CD4-positive, alpha-beta memory T cell (primary cell): ENCODE measurements at regions not wholly inside any gene's neighbourhood (a gene's known extent, or its start where the extent isn't known, plus 50 kb on each side); places are given as distances from the start of the nearest gene placed in this dataset.

Experiments used
- CTCF ChIA-PET: fragments of 350-600 bp; sonication (Branson Sonifier 250); formaldehyde crosslinking; loops from one replicate; lab custom pipeline; 2021; ENCODE audit warnings: inconsistent platforms; ENCODE audit not compliant: partially characterized antibody; lab: Charles Lee
- POLR2A ChIA-PET: fragments of 350-600 bp; sonication (Branson Sonifier 250); formaldehyde crosslinking; loops from one replicate; lab custom pipeline; 2021; ENCODE audit not compliant: partially characterized antibody; lab: Charles Lee
- DNase-seq, 5 donors: peaks; one replicate each; pipeline versions ENCODE4 v3.0.0 to v3.0.0-alpha.2; 2020 to 2022; ENCODE audit warnings: mixed read lengths in 1 of 5
- H3K27ac ChIP-seq: one replicate; pipeline ENCODE4 v1.7.0; 2013; ENCODE audit warnings: low read depth, low read length
- H3K27me3 ChIP-seq: 2 replicates; pipeline ENCODE4 v1.7.0; 2013; ENCODE audit warnings: mild to moderate bottlenecking, low read length, moderate library complexity; ENCODE audit not compliant: insufficient read depth
- H3K36me3 ChIP-seq: 2 replicates; pipeline ENCODE4 v1.7.0; 2013; ENCODE audit warnings: mild to moderate bottlenecking, low read length, moderate library complexity; ENCODE audit not compliant: insufficient read depth
- H3K4me1 ChIP-seq: 2 replicates; pipeline ENCODE4 v1.7.0; 2013; ENCODE audit warnings: mild to moderate bottlenecking, low read length, moderate library complexity; ENCODE audit not compliant: insufficient read depth
- H3K4me3 ChIP-seq, 2 donors: one replicate each; pipeline ENCODE4 v1.7.0; 2013; ENCODE audit warnings: low read length in 2 of 2, mild to moderate bottlenecking in 1 of 2
- H3K9me3 ChIP-seq, 2 donors: one replicate each; pipeline ENCODE4 v1.7.0; 2013; ENCODE audit warnings: low read length in 2 of 2, control low read depth in 1 of 2; ENCODE audit not compliant: control insufficient read depth in 1 of 2
- H3K27ac Mint-ChIP-seq, 7 donors: one replicate each; pipeline ENCODE4 v1.8.0; 2020 to 2021; ENCODE audit warnings: mixed read lengths in 7 of 7, mild to moderate bottlenecking in 6 of 7, inconsistent platforms in 3 of 7, moderate library complexity in 3 of 7
- H3K27me3 Mint-ChIP-seq, 2 donors: one replicate each; pipeline ENCODE4 v1.8.0; 2020 to 2021; ENCODE audit warnings: mixed read lengths in 2 of 2
- H3K36me3 Mint-ChIP-seq, 2 donors: one replicate each; pipeline ENCODE4 v1.8.0; 2020 to 2021; ENCODE audit warnings: mixed read lengths in 2 of 2, inconsistent platforms in 1 of 2, mild to moderate bottlenecking in 1 of 2
- H3K4me1 Mint-ChIP-seq, 4 donors: one replicate each; pipeline ENCODE4 v1.8.0; 2020 to 2021; ENCODE audit warnings: mixed read lengths in 4 of 4, mild to moderate bottlenecking in 1 of 4
- H3K4me3 Mint-ChIP-seq, 8 donors: one replicate each; pipeline ENCODE4 v1.8.0; 2020 to 2021; ENCODE audit warnings: mixed read lengths in 8 of 8, mild to moderate bottlenecking in 7 of 8, moderate library complexity in 6 of 8, inconsistent platforms in 3 of 8
- H3K9me3 Mint-ChIP-seq, 8 donors: one replicate each; pipeline ENCODE4 v1.8.0; 2020 to 2021; ENCODE audit warnings: mixed read lengths in 8 of 8, mild to moderate bottlenecking in 5 of 8, inconsistent platforms in 3 of 8, moderate library complexity in 1 of 8
- intact Hi-C: fragments of 100-400 bp; cut with micrococcal nuclease; formaldehyde crosslinking; loops from one replicate; pipeline ENCODE4 v1.15.1; 2023

- DNase-seq: no peak
- Mint-ChIP-seq H3K4me1 (no peaks in the 10 kb centered on the region), H3K9me3 (peaks cover 0 to 17% (median 12%) of the 10 kb centered on the region in 8 donors), H3K27me3 (no peaks in the 10 kb centered on the region), H3K36me3 (no peaks in the 10 kb centered on the region), H3K4me3 (no peak overlapping the region), H3K27ac (no peak overlapping the region)
- intact Hi-C loops: no loop called here
- no peak overlapping the region for H3K27ac ChIP-seq
- no peak overlapping the region for H3K4me3 ChIP-seq
- no peaks in the 10 kb centered on the region for H3K36me3 ChIP-seq
- no peaks in the 10 kb centered on the region for H3K4me1 ChIP-seq
- CTCF ChIA-PET: no interaction called here
- H3K27me3 ChIP-seq: no peaks in the 10 kb centered on the region
- POLR2A ChIA-PET: no interaction called here
- H3K9me3 ChIP-seq: no peaks in the 10 kb centered on the region
Measured at GRCh38 chr7:80362677-80363076, 149.2 kb downstream of the GNAT3 start.

GRCh38 chr7:80362010-80362618, 149.8 kb downstream of the GNAT3 start:
- H3K36me3 ChIP-seq: no peaks in the 10 kb centered on the region
- H3K9me3 ChIP-seq: no peaks in the 10 kb centered on the region
- no peaks in the 10 kb centered on the region for H3K27me3 ChIP-seq
- no peaks in the 10 kb centered on the region for H3K4me1 ChIP-seq
- Mint-ChIP-seq H3K4me1 (no peaks in the 10 kb centered on the region), H3K27ac (no peak overlapping the region), H3K36me3 (no peaks in the 10 kb centered on the region), H3K4me3 (no peak overlapping the region), H3K9me3 (peaks cover 0 to 20% (median 12%) of the 10 kb centered on the region in 8 donors), H3K27me3 (no peaks in the 10 kb centered on the region)
- H3K27ac ChIP-seq: no peak overlapping the region
- DNase-seq: no peak
- POLR2A ChIA-PET: no interaction called here
- intact Hi-C loops: no loop called here
- H3K4me3 ChIP-seq: no peak overlapping the region
- CTCF ChIA-PET: no interaction called here

- H3K27me3 Mint-ChIP-seq: no peaks in the 10 kb centered on the region
- no peak overlapping the region for H3K4me3 Mint-ChIP-seq
- no peak overlapping the region for H3K27ac Mint-ChIP-seq
- no peaks in the 10 kb centered on the region for H3K36me3 Mint-ChIP-seq
- no peaks in the 10 kb centered on the region for H3K9me3 ChIP-seq
- POLR2A ChIA-PET: no interaction called here
- H3K27ac ChIP-seq: no peak overlapping the region
- CTCF ChIA-PET: no interaction called here
- intact Hi-C loops: no loop called here
- H3K27me3 ChIP-seq: no peaks in the 10 kb centered on the region
- H3K4me1 Mint-ChIP-seq: no peaks in the 10 kb centered on the region
- no peak overlapping the region for H3K4me3 ChIP-seq
- no peaks in the 10 kb centered on the region for H3K4me1 ChIP-seq
- no peaks in the 10 kb centered on the region for H3K36me3 ChIP-seq
- no peak for DNase-seq
- peaks cover 3 to 10% (median 8%) of the 10 kb centered on the region in 8 donors for H3K9me3 Mint-ChIP-seq
Measured at GRCh38 chr7:80359476-80359875, 152.4 kb downstream of the GNAT3 start.

GRCh38 chr7:80359029-80359428, 152.8 kb downstream of the GNAT3 start:
- H3K4me1 Mint-ChIP-seq: no peaks in the 10 kb centered on the region
- no peaks in the 10 kb centered on the region for H3K9me3 ChIP-seq
- peaks cover 4 to 12% (median 8%) of the 10 kb centered on the region in 8 donors for H3K9me3 Mint-ChIP-seq
- H3K36me3 ChIP-seq: no peaks in the 10 kb centered on the region
- CTCF ChIA-PET: no interaction called here
- no peak overlapping the region for H3K4me3 ChIP-seq
- intact Hi-C loops: no loop called here
- no peaks in the 10 kb centered on the region for H3K4me1 ChIP-seq
- no peak overlapping the region for H3K27ac ChIP-seq
- H3K27me3 ChIP-seq: no peaks in the 10 kb centered on the region
- H3K27ac Mint-ChIP-seq: no peak overlapping the region
- H3K4me3 Mint-ChIP-seq: no peak overlapping the region
- POLR2A ChIA-PET: no interaction called here
- no peaks in the 10 kb centered on the region for H3K36me3 Mint-ChIP-seq
- DNase-seq: no peak
- no peaks in the 10 kb centered on the region for H3K27me3 Mint-ChIP-seq

GRCh38 chr7:80357530-80357929, 154.3 kb downstream of the GNAT3 start:
- H3K4me3 ChIP-seq: no peak overlapping the region
- POLR2A ChIA-PET: no interaction called here

GRCh38 chr7:80350430-80350829, 161.4 kb downstream of the GNAT3 start:
- CTCF ChIA-PET: no interaction called here
- H3K4me1 ChIP-seq: no peaks in the 10 kb centered on the region
- Mint-ChIP-seq H3K27me3 (no peaks in the 10 kb centered on the region), H3K36me3 (no peaks in the 10 kb centered on the region), H3K9me3 (peaks cover 6 to 21% (median 9%) of the 10 kb centered on the region in 8 donors), H3K4me1 (no peaks in the 10 kb centered on the region), H3K4me3 (no peak overlapping the region), H3K27ac (no peak overlapping the region)
- DNase-seq: no peak
- no peaks in the 10 kb centered on the region for H3K27me3 ChIP-seq
- H3K36me3 ChIP-seq: no peaks in the 10 kb centered on the region
- H3K9me3 ChIP-seq: no peaks in the 10 kb centered on the region
- POLR2A ChIA-PET: no interaction called here
- intact Hi-C loops: no loop called here
- no peak overlapping the region for H3K4me3 ChIP-seq
- no peak overlapping the region for H3K27ac ChIP-seq

More at GRCh38 chr7:80357530-80357929, 154.3 kb downstream of the GNAT3 start:
- no peaks in the 10 kb centered on the region for H3K27me3 ChIP-seq
- H3K36me3 ChIP-seq: no peaks in the 10 kb centered on the region
- no peak for DNase-seq
- H3K9me3 ChIP-seq: no peaks in the 10 kb centered on the region
- Mint-ChIP-seq H3K4me1 (no peaks in the 10 kb centered on the region), H3K27ac (no peak overlapping the region), H3K4me3 (no peak overlapping the region), H3K27me3 (no peaks in the 10 kb centered on the region), H3K36me3 (no peaks in the 10 kb centered on the region), H3K9me3 (peaks cover 4 to 15% (median 9%) of the 10 kb centered on the region in 8 donors)
- CTCF ChIA-PET: no interaction called here
- H3K4me1 ChIP-seq: no peaks in the 10 kb centered on the region
- intact Hi-C loops: no loop called here
- no peak overlapping the region for H3K27ac ChIP-seq

GRCh38 chr7:80348223-80348622, 163.6 kb downstream of the GNAT3 start:
- no peaks in the 10 kb centered on the region for H3K36me3 ChIP-seq
- no peaks in the 10 kb centered on the region for H3K36me3 Mint-ChIP-seq
- no peaks in the 10 kb centered on the region for H3K27me3 Mint-ChIP-seq
- intact Hi-C loops: no loop called here
- H3K4me3 ChIP-seq: no peak overlapping the region
- no peak for DNase-seq
- no peaks in the 10 kb centered on the region for H3K27me3 ChIP-seq
- H3K9me3 Mint-ChIP-seq: peaks cover 0 to 12% (median 6%) of the 10 kb centered on the region in 8 donors
- CTCF ChIA-PET: no interaction called here
- no peaks in the 10 kb centered on the region for H3K9me3 ChIP-seq
- no peak overlapping the region for H3K27ac ChIP-seq
- H3K27ac Mint-ChIP-seq: no peak overlapping the region
- no peaks in the 10 kb centered on the region for H3K4me1 ChIP-seq
- POLR2A ChIA-PET: no interaction called here
- no peaks in the 10 kb centered on the region for H3K4me1 Mint-ChIP-seq
- no peak overlapping the region for H3K4me3 Mint-ChIP-seq

- no peaks in the 10 kb centered on the region for H3K9me3 ChIP-seq
- H3K4me3 Mint-ChIP-seq: no peak overlapping the region
- H3K27me3 Mint-ChIP-seq: no peaks in the 10 kb centered on the region
- no peaks in the 10 kb centered on the region for H3K4me1 ChIP-seq
- POLR2A ChIA-PET: no interaction called here
- H3K36me3 ChIP-seq: no peaks in the 10 kb centered on the region
- H3K9me3 Mint-ChIP-seq: peaks cover 0 to 11% (median 6%) of the 10 kb centered on the region in 8 donors
- H3K4me1 Mint-ChIP-seq: no peaks in the 10 kb centered on the region
- H3K27ac Mint-ChIP-seq: no peak overlapping the region
- no peaks in the 10 kb centered on the region for H3K36me3 Mint-ChIP-seq
- intact Hi-C loops: no loop called here
- CTCF ChIA-PET: no interaction called here
- H3K27me3 ChIP-seq: no peaks in the 10 kb centered on the region
- no peak overlapping the region for H3K4me3 ChIP-seq
- H3K27ac ChIP-seq: no peak overlapping the region
- DNase-seq: no peak
Measured at GRCh38 chr7:80347173-80347572, 164.7 kb downstream of the GNAT3 start.
